GM19463 (cell line): ENCODE measurements at regions not wholly inside any gene's neighbourhood (a gene's known extent, or its start where the extent isn't known, plus 50 kb on each side); places are given as distances from the start of the nearest gene placed in this dataset.

Source experiments
- ATAC-seq: cut with Tn5 transposase; IDR thresholded peaks from one replicate; pipeline ENCODE4 v1.9.1; 2021; ENCODE audit warnings: mild to moderate bottlenecking, moderate library complexity; ENCODE audit not compliant: unreplicated experiment

- ATAC-seq, result no peak
Observed at GRCh38 chr2:196224756-196225155, 53.4 kb upstream of the STK17B start.

- no peak for ATAC-seq
Observed at GRCh38 chr2:196225213-196225612, 53.8 kb upstream of the STK17B start.

- ATAC-seq, result no peak
Observed at GRCh38 chr2:196226058-196226706, 54.8 kb upstream of the STK17B start.

GRCh38 chr2:196226707-196227065 is 55.3 kb upstream of the STK17B start:
- ATAC-seq, result no peak

GRCh38 chr2:196229013-196229412 is 57.6 kb upstream of the STK17B start:
- ATAC-seq, result no peak

- ATAC-seq, result no peak
Observed at GRCh38 chr2:196230061-196230854, 58.9 kb upstream of the STK17B start.

GRCh38 chr2:196233021-196233804 is 61.8 kb upstream of the STK17B start:
- ATAC-seq, result peak; percentile 16

- ATAC-seq, result peak; percentile 77
Observed at GRCh38 chr2:196233805-196234475, 62.6 kb upstream of the STK17B start.

GRCh38 chr2:196234672-196235071 is 63.3 kb upstream of the STK17B start:
- peak; percentile 41 for ATAC-seq

GRCh38 chr2:196238836-196239380 is 67.5 kb upstream of the STK17B start:
- no peak for ATAC-seq

GRCh38 chr2:196239622-196240587 is 68.5 kb upstream of the STK17B start:
- ATAC-seq, result peak; percentile 67

GRCh38 chr2:196241175-196241574 is 69.8 kb upstream of the STK17B start:
- ATAC-seq, result no peak

GRCh38 chr2:196242131-196242620 is 70.8 kb upstream of the STK17B start:
- ATAC-seq, result peak; percentile 84

GRCh38 chr2:196244516-196244915 is 73.1 kb upstream of the STK17B start:
- no peak for ATAC-seq

- no peak for ATAC-seq
Observed at GRCh38 chr2:196244966-196245365, 73.6 kb upstream of the STK17B start.

- ATAC-seq, result no peak
Observed at GRCh38 chr2:196245378-196246140, 74.2 kb upstream of the STK17B start.

GRCh38 chr2:196247114-196247975 is 76.0 kb upstream of the STK17B start:
- ATAC-seq, result no peak

- ATAC-seq, result no peak
Observed at GRCh38 chr2:196247976-196248280, 76.5 kb upstream of the STK17B start.
